Neuronal stem cell (in vitro differentiated cells): ENCODE measurements at regions not wholly inside any gene's neighbourhood (a gene's known extent, or its start where the extent isn't known, plus 50 kb on each side); places are given as distances from the start of the nearest gene placed in this dataset.

Source experiments
- DNase-seq: peaks from one replicate; pipeline ENCODE4 v3.0.0-alpha.2; 2013; ENCODE audit warnings: low spot score
- H2AFZ ChIP-seq: one replicate; pipeline ENCODE4 v1.6.1; 2013; ENCODE audit warnings: mild to moderate bottlenecking, low read length, inconsistent platforms
- H2AK5ac ChIP-seq: 2 replicates; pipeline ENCODE4 v1.6.1; 2013; ENCODE audit warnings: low read depth, mild to moderate bottlenecking, inconsistent platforms, low read length, moderate library complexity, mixed read lengths
- H2BK120ac ChIP-seq: 2 replicates; pipeline ENCODE4 v1.6.1; 2013; ENCODE audit warnings: low read depth, mild to moderate bottlenecking, inconsistent platforms, low read length, moderate library complexity, mixed read lengths
- H2BK12ac ChIP-seq: one replicate; pipeline ENCODE4 v1.6.1; 2013; ENCODE audit warnings: low read length, inconsistent platforms
- H2BK15ac ChIP-seq: 2 replicates; pipeline ENCODE4 v1.6.1; 2013; ENCODE audit warnings: mild to moderate bottlenecking, low read length, inconsistent platforms, mixed read lengths
- H2BK5ac ChIP-seq: one replicate; pipeline ENCODE4 v1.6.1; 2013; ENCODE audit warnings: inconsistent platforms, mild to moderate bottlenecking, low read length, moderate library complexity
- H3K14ac ChIP-seq: one replicate; pipeline ENCODE4 v1.6.1; 2013; ENCODE audit warnings: low read length, inconsistent platforms
- H3K18ac ChIP-seq: 2 replicates; pipeline ENCODE4 v1.6.1; 2013; ENCODE audit warnings: low read length, inconsistent platforms
- H3K23ac ChIP-seq: 2 replicates; pipeline ENCODE4 v1.6.1; 2013; ENCODE audit warnings: low read depth, mild to moderate bottlenecking, mixed read lengths, low read length, inconsistent platforms; ENCODE audit not compliant: poor library complexity
- H3K27ac ChIP-seq: replicated peaks from 3 replicates; pipeline ENCODE4 v1.5.1; 2013; ENCODE audit warnings: low read length, inconsistent platforms
- H3K27me3 ChIP-seq, 3 experiments: 2 replicates each; pipeline ENCODE4 v1.6.1; 2013; ENCODE audit warnings: low read length in 3 of 3, mild to moderate bottlenecking in 2 of 3, inconsistent platforms in 1 of 3, low read depth in 1 of 3, mixed read lengths in 1 of 3, moderate library complexity in 1 of 3; ENCODE audit not compliant: control insufficient read depth in 3 of 3, insufficient read depth in 3 of 3
- H3K36me3 ChIP-seq, 2 donors: replicated peaks in 1 of 2; 2 replicates each; pipeline ENCODE4 v1.6.1; 2013; ENCODE audit warnings: low read length in 2 of 2; ENCODE audit not compliant: control insufficient read depth in 2 of 2, insufficient read depth in 2 of 2
- H3K4ac ChIP-seq: 2 replicates; pipeline ENCODE4 v1.6.1; 2013; ENCODE audit warnings: inconsistent platforms, mild to moderate bottlenecking, low read length, moderate library complexity
- H3K4me1 ChIP-seq, 2 donors: 1 replicate in 1 of 2; 2 replicates in 1 of 2; pipeline ENCODE4 v1.6.1; 2013; ENCODE audit warnings: low read length in 2 of 2, low read depth in 1 of 2; ENCODE audit not compliant: control insufficient read depth in 2 of 2, insufficient read depth in 1 of 2
- H3K4me2 ChIP-seq: one replicate; pipeline ENCODE4 v1.6.1; 2013; ENCODE audit warnings: mild to moderate bottlenecking, low read length, inconsistent platforms; ENCODE audit not compliant: insufficient read depth, poor library complexity, severe bottlenecking
- H3K4me3 ChIP-seq, 2 donors: 2 replicates each; pipeline ENCODE4 v1.5.1; 2013; ENCODE audit warnings: low read length in 2 of 2, mild to moderate bottlenecking in 2 of 2, inconsistent platforms in 1 of 2, moderate library complexity in 1 of 2
- H3K79me1 ChIP-seq: one replicate; pipeline ENCODE4 v1.6.1; 2013; ENCODE audit warnings: low read depth, mild to moderate bottlenecking, inconsistent platforms, low read length, moderate library complexity
- H3K9ac ChIP-seq: one replicate; pipeline ENCODE4 v1.6.1; 2013; ENCODE audit warnings: mild to moderate bottlenecking, low read depth, low read length, inconsistent platforms; ENCODE audit not compliant: poor library complexity
- H3K9me3 ChIP-seq, 2 donors: replicated peaks in 1 of 2; 2 replicates each; pipeline versions ENCODE3 to v1.6.1; 2013; ENCODE audit warnings: low read length in 2 of 2, mild to moderate bottlenecking in 2 of 2, inconsistent platforms in 1 of 2, low read depth in 1 of 2, mixed read lengths in 1 of 2, moderate library complexity in 1 of 2; ENCODE audit not compliant: control insufficient read depth in 2 of 2, insufficient read depth in 1 of 2
- H4K8ac ChIP-seq: one replicate; pipeline ENCODE4 v1.6.1; 2013; ENCODE audit warnings: low read depth, mild to moderate bottlenecking, inconsistent platforms, low read length, moderate library complexity
- H4K91ac ChIP-seq: one replicate; pipeline ENCODE4 v1.6.1; 2013; ENCODE audit warnings: low read length, low read depth, mild to moderate bottlenecking, inconsistent platforms; ENCODE audit not compliant: poor library complexity
- WGBS, 2 donors: extraction: QIAGEN DNeasy Blood & Tissue Kit; methylation state at CpG; one replicate each; pipeline ENCODE4 v1.1.7; 2013; ENCODE audit warnings: missing lambda C conversion rate in 2 of 2, mixed read lengths in 1 of 2; ENCODE audit not compliant: insufficient read length in 2 of 2, insufficient replicate concordance in 1 of 2; ENCODE audit errors: extremely low coverage in 2 of 2; 5-methylcytosine and 5-hydroxymethylcytosine counted together

DNA sequence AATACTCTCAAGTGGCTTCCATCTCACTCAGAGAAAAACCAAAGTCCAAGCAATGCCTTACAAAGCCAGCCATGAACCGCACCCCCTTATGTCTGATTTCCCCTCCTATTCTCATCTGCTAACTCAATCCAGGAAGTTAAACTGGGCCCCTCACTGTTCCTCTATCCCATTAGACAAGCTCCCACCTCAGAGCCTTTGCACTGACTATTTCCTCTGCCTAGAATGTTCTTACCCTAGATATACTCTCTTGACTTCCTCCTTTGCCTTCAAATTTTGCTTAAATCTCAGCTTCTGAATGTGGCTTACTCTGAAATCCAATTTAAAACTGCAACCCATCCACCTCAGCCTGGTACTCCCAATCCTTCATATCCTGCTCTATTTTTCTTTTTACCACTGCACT, 257.0 kb upstream of the USP15 start:
- no peak for DNase-seq
- no peaks in the 10 kb centered on the region for H3K79me1 ChIP-seq

DNA sequence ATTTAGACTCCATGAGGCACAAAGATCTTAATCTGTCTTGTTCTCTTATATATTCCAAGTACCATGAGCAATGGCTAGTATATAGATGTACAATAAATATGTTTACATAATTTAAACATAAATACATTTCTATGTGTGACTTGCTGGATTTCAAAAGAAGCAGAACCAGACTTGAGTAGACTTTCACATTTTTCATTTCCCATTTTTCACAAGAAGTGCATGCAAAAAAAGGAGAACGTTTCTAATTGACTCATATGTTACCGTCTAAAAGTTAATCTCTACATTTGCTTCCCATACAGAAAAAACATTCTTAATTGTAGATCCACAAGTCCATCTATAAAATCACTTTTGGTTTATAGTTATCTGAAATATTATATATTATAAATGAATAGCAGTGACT, 256.5 kb upstream of the USP15 start:
- H3K9me3 ChIP-seq, result no peaks in the 10 kb centered on the region
- H3K27ac ChIP-seq, result no peak overlapping the region
- H3K4ac ChIP-seq, result no peak overlapping the region
- no CpG with 5 or more reads among the region's 2 CpGs for WGBS, 2 donors
- no peaks in the 10 kb centered on the region for H3K36me3 ChIP-seq
- H3K4me3 ChIP-seq, result no peak overlapping the region
- no peak overlapping the region for H4K91ac ChIP-seq
- no peak overlapping the region for H3K14ac ChIP-seq
- no peak overlapping the region for H2BK12ac ChIP-seq
- no peaks in the 10 kb centered on the region for H3K79me1 ChIP-seq
- DNase-seq, result no peak
- H4K8ac ChIP-seq, result no peak overlapping the region
- no peak overlapping the region for H3K9ac ChIP-seq
- H2AFZ ChIP-seq, result no peak overlapping the region
- H3K18ac ChIP-seq, result no peak overlapping the region
- no peaks in the 10 kb centered on the region for H3K4me1 ChIP-seq
- no peak overlapping the region for H2BK15ac ChIP-seq
- no peak overlapping the region for H2BK120ac ChIP-seq
- no peak overlapping the region for H2AK5ac ChIP-seq
- no peaks in the 10 kb centered on the region for H3K27me3 ChIP-seq
- H2BK5ac ChIP-seq, result no peak overlapping the region
- H3K4me2 ChIP-seq, result no peak overlapping the region
- H3K23ac ChIP-seq, result no peak overlapping the region

More for the DNA sequence above, 257.0 kb upstream of the USP15 start:
- no peak overlapping the region for H3K9ac ChIP-seq
- no peak overlapping the region for H4K91ac ChIP-seq
- no CpG with 5 or more reads among the region's 1 CpG for WGBS, 2 donors
- H3K9me3 ChIP-seq, result no peaks in the 10 kb centered on the region
- H3K23ac ChIP-seq, result no peak overlapping the region
- no peaks in the 10 kb centered on the region for H3K27me3 ChIP-seq
- H4K8ac ChIP-seq, result no peak overlapping the region
- no peaks in the 10 kb centered on the region for H3K4me1 ChIP-seq
- no peak overlapping the region for H2BK120ac ChIP-seq
- H3K36me3 ChIP-seq, result no peaks in the 10 kb centered on the region
- H3K18ac ChIP-seq, result no peak overlapping the region
- H3K4me3 ChIP-seq, result no peak overlapping the region
- H3K4ac ChIP-seq, result no peak overlapping the region
- H3K14ac ChIP-seq, result no peak overlapping the region
- no peak overlapping the region for H3K27ac ChIP-seq
- no peak overlapping the region for H2AFZ ChIP-seq
- no peak overlapping the region for H2BK5ac ChIP-seq
- H3K4me2 ChIP-seq, result no peak overlapping the region
- H2BK12ac ChIP-seq, result no peak overlapping the region
- H2AK5ac ChIP-seq, result no peak overlapping the region
- H2BK15ac ChIP-seq, result no peak overlapping the region

DNA sequence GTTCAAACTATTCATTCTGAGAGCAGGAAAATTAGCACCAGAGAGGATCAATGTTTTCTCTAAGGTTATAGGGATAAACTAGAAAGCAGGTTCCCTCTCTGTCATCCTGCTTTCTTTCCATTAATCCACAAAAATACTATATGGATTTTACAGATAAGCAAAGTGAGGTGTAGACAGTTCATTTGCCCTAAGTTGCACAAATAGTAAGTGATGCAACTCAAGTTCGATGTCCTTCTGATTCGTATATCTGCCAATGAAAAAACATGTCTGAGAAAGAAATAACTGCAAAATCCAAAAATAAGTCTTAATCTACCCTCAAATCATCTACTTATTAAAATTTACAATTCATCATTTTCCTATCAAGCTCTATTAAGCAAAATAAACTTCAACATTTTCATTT, 254.6 kb upstream of the USP15 start:
- H3K79me1 ChIP-seq, result no peaks in the 10 kb centered on the region
- no peak overlapping the region for H4K91ac ChIP-seq
- no peak for DNase-seq
- H2BK15ac ChIP-seq, result no peak overlapping the region
- no peak overlapping the region for H4K8ac ChIP-seq
- H3K18ac ChIP-seq, result no peak overlapping the region
- no peaks in the 10 kb centered on the region for H3K9me3 ChIP-seq
- no peak overlapping the region for H3K14ac ChIP-seq
- no peak overlapping the region for H3K4me3 ChIP-seq
- H2BK12ac ChIP-seq, result no peak overlapping the region
- H3K27ac ChIP-seq, result no peak overlapping the region
- H3K4me1 ChIP-seq, result no peaks in the 10 kb centered on the region
- H2BK5ac ChIP-seq, result no peak overlapping the region
- H2AK5ac ChIP-seq, result no peak overlapping the region
- WGBS, 2 donors, result no CpG with 5 or more reads among the region's 2 CpGs
- H3K23ac ChIP-seq, result no peak overlapping the region
- no peaks in the 10 kb centered on the region for H3K27me3 ChIP-seq
- H3K36me3 ChIP-seq, result no peaks in the 10 kb centered on the region
- H2BK120ac ChIP-seq, result no peak overlapping the region
- H3K9ac ChIP-seq, result no peak overlapping the region
- no peak overlapping the region for H3K4ac ChIP-seq
- H3K4me2 ChIP-seq, result no peak overlapping the region
- no peak overlapping the region for H2AFZ ChIP-seq

DNA sequence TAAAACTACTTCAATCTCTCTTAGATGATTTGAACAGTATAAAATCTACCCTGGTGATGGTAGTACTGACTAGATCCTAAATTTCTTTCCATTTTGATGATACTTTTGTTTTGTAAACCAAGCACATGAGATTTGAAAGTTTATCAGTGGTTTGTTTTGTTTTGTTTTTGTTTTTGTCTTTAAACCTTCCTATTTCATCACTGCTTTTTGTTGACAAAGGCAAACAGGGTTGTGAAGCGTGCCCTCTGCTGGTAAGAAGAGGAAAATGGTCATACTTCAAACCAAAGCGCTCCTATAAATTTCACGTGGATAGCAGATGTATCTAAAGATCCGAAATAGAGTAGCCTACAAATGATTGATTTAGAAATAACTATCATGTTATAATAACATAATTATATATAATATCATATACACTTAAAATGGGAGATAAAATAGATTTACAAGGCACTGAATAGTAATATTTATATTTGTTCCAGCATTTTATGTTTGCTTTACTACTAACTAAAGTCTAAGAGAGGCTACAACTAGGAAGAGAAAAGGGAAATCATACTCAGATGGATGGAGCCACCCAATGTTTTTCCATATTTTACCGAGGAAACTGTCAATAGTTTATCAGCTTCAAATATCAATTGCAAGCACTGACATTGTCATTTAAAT, 254.0 kb upstream of the USP15 start:
- H3K4me3 ChIP-seq, result no peak overlapping the region
- H3K18ac ChIP-seq, result no peak overlapping the region
- H2AFZ ChIP-seq, result no peak overlapping the region
- H3K36me3 ChIP-seq, result no peaks in the 10 kb centered on the region
- H3K14ac ChIP-seq, result no peak overlapping the region
- no peak overlapping the region for H4K91ac ChIP-seq
- no peak overlapping the region for H3K9ac ChIP-seq
- no peak overlapping the region for H2AK5ac ChIP-seq
- no peak overlapping the region for H3K4ac ChIP-seq
- no peaks in the 10 kb centered on the region for H3K9me3 ChIP-seq
- H2BK12ac ChIP-seq, result no peak overlapping the region
- no CpG with 5 or more reads among the region's 5 CpGs for WGBS, 2 donors
- no peak overlapping the region for H3K27ac ChIP-seq
- no peaks in the 10 kb centered on the region for H3K79me1 ChIP-seq
- no peaks in the 10 kb centered on the region for H3K27me3 ChIP-seq
- no peak overlapping the region for H2BK15ac ChIP-seq
- peak; percentile 32 for DNase-seq
- no peak overlapping the region for H2BK5ac ChIP-seq
- H2BK120ac ChIP-seq, result no peak overlapping the region
- H3K4me1 ChIP-seq, result no peaks in the 10 kb centered on the region
- no peak overlapping the region for H3K4me2 ChIP-seq
- H3K23ac ChIP-seq, result no peak overlapping the region
- no peak overlapping the region for H4K8ac ChIP-seq
